PC-3 (cell line): ENCODE measurements at regions not wholly inside any gene's neighbourhood (a gene's known extent, or its start where the extent isn't known, plus 50 kb on each side); places are given as distances from the start of the nearest gene placed in this dataset.

Source experiments
- CTCF ChIP-seq: fragments of 300-600 bp; sonication (generic); conservative IDR thresholded peaks from 2 replicates; pipeline ENCODE4 v1.5.1; 2017; ENCODE audit warnings: antibody characterized with exemption, low read depth, mild to moderate bottlenecking, low read length
- EZH2 ChIP-seq: fragments of 300-600 bp; sonication (generic); IDR thresholded peaks from one replicate; pipeline ENCODE4 v1.6.1; 2017; ENCODE audit warnings: antibody characterized with exemption, mild to moderate bottlenecking, low read length; ENCODE audit not compliant: unreplicated experiment

- no peak for TF ChIP-seq CTCF
- TF ChIP-seq EZH2: no peak
Observed at GRCh38 chr5:87132696-87133095, 135.0 kb upstream of the RASA1 start.
